H1 (cell line): ENCODE measurements at regions not wholly inside any gene's neighbourhood (a gene's known extent, or its start where the extent isn't known, plus 50 kb on each side); places are given as distances from the start of the nearest gene placed in this dataset.

ENCODE experiments used
- BCL11A ChIP-seq, 2 experiments: IDR thresholded peaks; one replicate each; pipeline ENCODE4 v1.6.1; 2011; ENCODE audit warnings: low read depth in 2 of 2, low read length in 2 of 2, mild to moderate bottlenecking in 2 of 2
- CTCF ChIP-seq, 3 experiments: IDR thresholded peaks; 1 replicate in 2 of 3; 2 replicates in 1 of 3; pipeline versions ENCODE4 v1.5.1 to v1.6.1; 2011; ENCODE audit warnings: low read length in 3 of 3, mild to moderate bottlenecking in 3 of 3, inconsistent platforms in 2 of 3, low read depth in 1 of 3, moderate library complexity in 1 of 3; ENCODE audit not compliant: insufficient read depth in 1 of 3; ENCODE audit errors: control extremely low read depth in 1 of 3
- GABPA ChIP-seq: IDR thresholded peaks from 2 replicates; pipeline ENCODE4 v1.6.1; 2011; ENCODE audit warnings: mild to moderate bottlenecking, low read length, moderate library complexity, borderline replicate concordance; ENCODE audit not compliant: insufficient read depth
- JUND ChIP-seq: IDR thresholded peaks from 2 replicates; pipeline ENCODE4 v1.6.1; 2011; ENCODE audit warnings: mild to moderate bottlenecking, improper control_type of control experiment, low read length
- TF ChIP-seq, protein P1 (sequence below): IDR thresholded peaks from 2 replicates; pipeline ENCODE4 v1.6.1; 2011; ENCODE audit warnings: low read depth, mild to moderate bottlenecking, low read length; ENCODE audit not compliant: insufficient read depth

DNA sequence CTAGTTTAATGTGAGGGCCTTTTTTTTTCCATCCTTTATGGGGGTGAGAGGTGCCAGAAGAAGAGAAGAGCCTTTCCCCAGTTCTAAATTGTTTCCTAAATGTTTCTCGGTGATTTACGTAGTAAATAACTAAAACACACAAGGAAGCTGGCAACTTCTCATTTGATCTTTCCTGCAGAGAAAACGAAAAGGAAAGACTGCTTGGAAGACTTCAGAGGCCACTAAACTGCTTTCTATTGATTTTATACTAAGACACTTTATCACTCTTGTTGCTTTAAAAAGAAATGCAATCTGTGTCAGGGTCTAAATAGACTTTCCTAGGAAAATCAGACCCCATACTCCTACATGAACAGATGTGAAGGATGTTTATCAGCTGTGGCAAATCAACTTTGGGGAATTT is 52.1 kb upstream of the KAZN start:
- no peak for TF ChIP-seq GABPA
- TF ChIP-seq BCL11A (IDR thresholded peaks at IDR 0.05; ENCODE audit: low read depth in 2 of 2, low read length in 2 of 2): no peak
- no peak for TF ChIP-seq JUND
- TF ChIP-seq, protein P1, sequence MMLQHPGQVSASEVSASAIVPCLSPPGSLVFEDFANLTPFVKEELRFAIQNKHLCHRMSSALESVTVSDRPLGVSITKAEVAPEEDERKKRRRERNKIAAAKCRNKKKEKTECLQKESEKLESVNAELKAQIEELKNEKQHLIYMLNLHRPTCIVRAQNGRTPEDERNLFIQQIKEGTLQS: no peak
- no peak for TF ChIP-seq CTCF (IDR thresholded peaks at IDR 0.05; ENCODE audit: control extremely low read depth in 1 of 3, insufficient read depth in 1 of 3, low read depth in 1 of 3, low read length in 3 of 3)
